ENCODE measurements at regions not wholly inside any gene's neighbourhood (a gene's known extent, or its start where the extent isn't known, plus 50 kb on each side); places are given as distances from the start of the nearest gene placed in this dataset.

GRCh38 chr13:70795484-70795883 lies 687.2 kb upstream of the KLHL1 start:
- TF ChIP-seq CTCF (IDR thresholded peaks at IDR 0.05) (no peak), POLR2A (IDR thresholded peaks at IDR 0.05) (no peak), EP300 (IDR thresholded peaks at IDR 0.05) (no peak)

All from tibial nerve (tissue), 4 donors.